NCI-H2081 treated with DMSO at 0.1 percent for 48 hours (cell line): ENCODE measurements at regions not wholly inside any gene's neighbourhood (a gene's known extent, or its start where the extent isn't known, plus 50 kb on each side); places are given as distances from the start of the nearest gene placed in this dataset.

Experiments used
- DNase-seq: peaks from one replicate; lab custom pipeline; 2025; lab: John Stamatoyannopoulos, UW

- DNase-seq, result no peak
These were observed 505.4 kb downstream of the BCL11A start for GRCh38 chr2:60047944-60048525.

GRCh38 chr2:60047347-60047746, 506.1 kb downstream of the BCL11A start:
- no peak for DNase-seq

GRCh38 chr2:60046529-60046928, 506.9 kb downstream of the BCL11A start:
- no peak for DNase-seq

- DNase-seq, result no peak
These were observed 508.0 kb downstream of the BCL11A start for GRCh38 chr2:60045456-60045855.

GRCh38 chr2:60044484-60044883, 509.0 kb downstream of the BCL11A start:
- DNase-seq, result no peak

- no peak for DNase-seq
These were observed 511.4 kb downstream of the BCL11A start for GRCh38 chr2:60042023-60042422.

- DNase-seq, result no peak
These were observed 520.1 kb downstream of the BCL11A start for GRCh38 chr2:60033325-60033724.

GRCh38 chr2:60029566-60029883, 523.9 kb downstream of the BCL11A start:
- no peak for DNase-seq

- DNase-seq, result no peak
These were observed 524.4 kb downstream of the BCL11A start for GRCh38 chr2:60028849-60029565.

- DNase-seq, result no peak
These were observed 528.0 kb downstream of the BCL11A start for GRCh38 chr2:60025496-60025895.

GRCh38 chr2:60023256-60023985, 530.0 kb downstream of the BCL11A start:
- DNase-seq, result no peak

GRCh38 chr2:60007671-60008070, 545.8 kb downstream of the BCL11A start:
- no peak for DNase-seq

- DNase-seq, result no peak
These were observed 550.4 kb downstream of the BCL11A start for GRCh38 chr2:60003076-60003475.

- no peak for DNase-seq
These were observed 551.1 kb downstream of the BCL11A start for GRCh38 chr2:60002183-60002867.

- DNase-seq, result no peak
These were observed 552.8 kb downstream of the BCL11A start for GRCh38 chr2:60000686-60001085.

GRCh38 chr2:59998324-59998723, 555.1 kb downstream of the BCL11A start:
- no peak for DNase-seq

- DNase-seq, result no peak
These were observed 556.1 kb downstream of the BCL11A start for GRCh38 chr2:59997371-59997770.

- no peak for DNase-seq
These were observed 556.6 kb downstream of the BCL11A start for GRCh38 chr2:59996855-59997254.

GRCh38 chr2:59993726-59994125, 559.7 kb downstream of the BCL11A start:
- no peak for DNase-seq

GRCh38 chr2:59988341-59988740, 565.1 kb downstream of the BCL11A start:
- no peak for DNase-seq

- DNase-seq, result no peak
These were observed 566.9 kb downstream of the BCL11A start for GRCh38 chr2:59986511-59986910.

- DNase-seq, result no peak
These were observed 567.5 kb downstream of the BCL11A start for GRCh38 chr2:59985923-59986322.
